GM18520 (cell line): ENCODE measurements at regions not wholly inside any gene's neighbourhood (a gene's known extent, or its start where the extent isn't known, plus 50 kb on each side); places are given as distances from the start of the nearest gene placed in this dataset.

Experiments used
- ATAC-seq: cut with Tn5 transposase; IDR thresholded peaks from one replicate; pipeline ENCODE4 v1.9.1; 2021; ENCODE audit not compliant: unreplicated experiment

- ATAC-seq = no peak
These were observed 483.9 kb downstream of the DISC1 start for GRCh38 chr1:232110281-232111090.

GRCh38 chr1:232109391-232109790 lies 482.8 kb downstream of the DISC1 start:
- ATAC-seq = no peak

GRCh38 chr1:232108598-232108997 lies 482.0 kb downstream of the DISC1 start:
- no peak for ATAC-seq

DNA sequence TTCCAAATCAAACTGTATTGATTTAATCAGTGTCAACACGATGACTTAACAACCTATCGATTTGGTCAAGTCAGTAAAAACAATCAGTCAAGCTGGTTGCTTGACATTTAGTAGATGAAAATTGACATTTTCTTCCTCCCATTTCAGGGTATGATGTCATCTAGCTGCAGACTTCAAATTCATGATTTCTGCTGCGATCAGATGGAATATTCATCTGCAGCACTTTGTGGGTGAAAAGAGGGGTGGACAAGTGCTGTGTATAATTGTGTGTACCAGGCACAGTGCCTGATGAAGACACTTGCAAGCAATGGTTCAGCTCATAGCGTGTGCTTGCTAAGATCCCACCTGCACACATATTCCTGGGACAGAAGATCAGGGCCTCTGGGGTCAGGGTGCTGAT lies 479.8 kb downstream of the DISC1 start:
- no peak for ATAC-seq

DNA sequence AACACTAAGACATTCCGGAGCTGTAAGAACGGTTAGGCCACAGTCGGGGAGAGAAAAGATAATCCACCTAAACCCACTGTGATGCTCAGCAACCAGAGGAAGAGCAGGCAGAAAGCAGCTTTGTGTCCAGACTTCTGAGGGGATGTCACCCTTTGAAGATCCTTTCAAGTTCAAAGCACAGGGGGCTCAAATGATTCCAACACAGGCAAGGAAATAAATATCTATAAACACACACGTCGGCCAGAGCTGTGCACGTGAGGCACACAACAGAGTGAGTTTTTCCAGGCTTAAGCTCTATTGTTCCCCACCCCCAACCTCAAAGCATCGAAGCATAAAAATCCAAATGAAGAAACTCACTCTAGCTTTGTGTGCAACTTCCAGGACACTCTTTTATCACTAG lies 479.0 kb downstream of the DISC1 start:
- ATAC-seq = no peak

DNA sequence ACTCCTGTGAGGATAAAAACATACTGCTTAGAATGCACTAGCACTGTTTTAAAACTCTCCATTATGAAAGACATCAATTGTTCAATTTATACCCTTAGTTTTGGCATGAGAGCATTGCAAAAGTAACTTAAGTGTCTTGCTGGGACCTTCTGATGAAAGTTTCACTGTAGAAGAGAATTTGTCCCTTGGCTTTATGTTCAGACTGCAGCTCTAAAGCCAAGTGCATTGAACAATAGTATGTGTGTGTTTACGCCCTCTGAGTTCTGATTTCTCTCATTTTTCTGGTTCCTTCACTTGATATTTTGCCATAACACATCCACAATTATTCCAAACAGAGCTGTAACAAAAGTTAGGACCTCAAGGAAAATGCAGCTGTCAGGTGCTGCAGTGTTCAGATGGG lies 474.6 kb downstream of the DISC1 start:
- ATAC-seq = no peak

- ATAC-seq = no peak
These were observed 470.2 kb downstream of the DISC1 start for GRCh38 chr1:232096751-232097150.
